ENCODE measurements at regions not wholly inside any gene's neighbourhood (a gene's known extent, or its start where the extent isn't known, plus 50 kb on each side); places are given as distances from the start of the nearest gene placed in this dataset.

DNA sequence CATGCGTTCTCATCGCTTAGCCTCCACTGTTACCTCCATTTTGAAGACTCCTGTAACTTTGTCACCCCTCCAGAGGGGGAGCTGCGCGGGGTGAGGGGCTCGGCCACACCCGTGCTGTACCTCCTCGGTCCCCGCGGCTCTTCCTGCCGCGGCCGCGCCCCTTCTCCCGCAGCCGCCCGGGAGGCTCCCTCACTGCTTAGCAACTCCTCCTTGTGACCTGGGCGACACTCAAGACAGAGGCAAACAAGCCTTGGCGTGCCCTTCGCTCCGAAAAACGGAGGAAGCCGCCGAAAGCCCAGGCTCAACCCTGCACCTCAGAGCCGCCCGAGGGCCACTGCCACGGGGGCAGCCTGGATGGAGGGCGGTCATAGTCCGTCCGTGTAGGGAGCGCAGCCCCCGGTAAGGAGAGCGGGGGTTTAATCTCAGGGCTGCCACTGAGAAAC is 494.3 kb downstream of the FOXO1 start:
- TF ChIP-seq, protein P1, sequence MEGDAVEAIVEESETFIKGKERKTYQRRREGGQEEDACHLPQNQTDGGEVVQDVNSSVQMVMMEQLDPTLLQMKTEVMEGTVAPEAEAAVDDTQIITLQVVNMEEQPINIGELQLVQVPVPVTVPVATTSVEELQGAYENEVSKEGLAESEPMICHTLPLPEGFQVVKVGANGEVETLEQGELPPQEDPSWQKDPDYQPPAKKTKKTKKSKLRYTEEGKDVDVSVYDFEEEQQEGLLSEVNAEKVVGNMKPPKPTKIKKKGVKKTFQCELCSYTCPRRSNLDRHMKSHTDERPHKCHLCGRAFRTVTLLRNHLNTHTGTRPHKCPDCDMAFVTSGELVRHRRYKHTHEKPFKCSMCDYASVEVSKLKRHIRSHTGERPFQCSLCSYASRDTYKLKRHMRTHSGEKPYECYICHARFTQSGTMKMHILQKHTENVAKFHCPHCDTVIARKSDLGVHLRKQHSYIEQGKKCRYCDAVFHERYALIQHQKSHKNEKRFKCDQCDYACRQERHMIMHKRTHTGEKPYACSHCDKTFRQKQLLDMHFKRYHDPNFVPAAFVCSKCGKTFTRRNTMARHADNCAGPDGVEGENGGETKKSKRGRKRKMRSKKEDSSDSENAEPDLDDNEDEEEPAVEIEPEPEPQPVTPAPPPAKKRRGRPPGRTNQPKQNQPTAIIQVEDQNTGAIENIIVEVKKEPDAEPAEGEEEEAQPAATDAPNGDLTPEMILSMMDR (IDR thresholded peaks at IDR 0.05; ENCODE audit: low read depth, low read length), result no peak
- no peak for DNase-seq (ENCODE audit: extremely low read depth, low read depth)

DNA sequence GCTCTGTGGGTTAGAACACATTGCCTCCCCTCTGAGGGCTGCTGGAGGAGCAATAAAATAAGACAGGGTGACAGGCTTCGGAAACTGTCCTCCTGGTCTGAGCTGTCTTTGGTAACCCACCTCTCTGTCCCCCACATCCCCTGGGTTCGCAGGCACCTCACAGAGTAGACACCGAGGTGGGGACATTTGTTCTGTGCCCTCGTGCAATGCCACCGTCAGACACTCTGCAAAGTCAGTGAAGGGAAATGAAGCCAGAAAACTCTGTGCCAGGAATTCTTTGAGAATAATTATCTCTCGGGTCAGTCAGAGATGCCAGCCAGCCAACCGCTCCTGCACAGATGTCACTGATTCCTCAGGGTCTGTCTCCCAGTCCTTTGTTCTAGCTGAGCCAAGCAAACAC is 493.6 kb downstream of the FOXO1 start:
- no peak for DNase-seq (ENCODE audit: extremely low read depth, low read depth)
- TF ChIP-seq, protein P1 (IDR thresholded peaks at IDR 0.05; ENCODE audit: low read depth, low read length), result no peak

- TF ChIP-seq, protein P1 (IDR thresholded peaks at IDR 0.05; ENCODE audit: low read depth, low read length), result no peak
- DNase-seq (ENCODE audit: extremely low read depth, low read depth), result no peak
Measured at GRCh38 chr13:40175639-40176038, 490.8 kb downstream of the FOXO1 start.

- DNase-seq (ENCODE audit: extremely low read depth, low read depth), result no peak
- TF ChIP-seq, protein P1 (IDR thresholded peaks at IDR 0.05; ENCODE audit: low read depth, low read length), result no peak
Measured at GRCh38 chr13:40176242-40176641, 490.2 kb downstream of the FOXO1 start.

GRCh38 chr13:40178130-40178529 is 488.3 kb downstream of the FOXO1 start:
- TF ChIP-seq, protein P1 (IDR thresholded peaks at IDR 0.05; ENCODE audit: low read depth, low read length), result no peak
- DNase-seq (ENCODE audit: extremely low read depth, low read depth), result no peak

GRCh38 chr13:40179445-40180281 is 486.8 kb downstream of the FOXO1 start:
- TF ChIP-seq, protein P1 (IDR thresholded peaks at IDR 0.05; ENCODE audit: low read depth, low read length), result no peak
- DNase-seq (ENCODE audit: extremely low read depth, low read depth), result no peak

DNA sequence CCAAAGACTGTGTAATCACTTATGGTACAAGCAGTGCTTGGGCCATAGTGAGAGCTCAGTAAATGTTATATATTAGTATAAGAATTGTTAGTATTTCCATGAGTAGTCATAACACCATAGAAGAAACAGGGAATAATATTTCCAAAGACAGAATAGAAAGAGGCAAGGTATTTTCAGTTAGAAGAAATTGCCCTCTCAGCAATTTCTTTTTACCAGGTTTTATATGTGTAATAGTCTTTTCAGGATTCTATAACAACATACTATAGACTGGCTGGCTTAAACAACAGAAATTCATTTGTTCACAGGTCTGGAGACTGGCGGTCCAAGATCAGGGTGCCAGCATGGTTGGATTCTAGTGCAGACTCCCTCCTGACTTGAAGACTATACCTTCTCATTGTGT is 485.7 kb downstream of the FOXO1 start:
- TF ChIP-seq, protein P1 (IDR thresholded peaks at IDR 0.05; ENCODE audit: low read depth, low read length), result no peak
- no peak for DNase-seq (ENCODE audit: extremely low read depth, low read depth)
